ENCODE measurements at regions not wholly inside any gene's neighbourhood (a gene's known extent, or its start where the extent isn't known, plus 50 kb on each side); places are given as distances from the start of the nearest gene placed in this dataset.

DNA sequence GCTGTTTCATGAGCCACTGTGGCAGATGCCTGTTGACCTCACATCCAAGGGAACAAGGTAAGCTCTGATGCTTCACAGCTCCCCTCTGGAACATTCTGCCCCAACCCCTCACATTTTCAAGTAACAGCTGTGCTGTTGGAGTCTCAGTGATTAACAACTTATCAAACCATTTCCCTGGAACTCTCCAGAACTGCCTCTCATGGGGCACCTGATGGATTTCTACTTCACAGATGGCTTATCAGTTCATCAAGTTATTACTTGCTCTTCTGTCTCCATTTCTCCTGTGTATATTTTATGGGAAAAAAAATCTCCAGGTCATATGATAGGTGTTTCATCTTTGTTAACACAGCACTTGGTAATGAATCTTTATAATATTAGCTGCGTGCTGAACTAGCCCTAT is 322.4 kb downstream of the MAN2A1 start:
- DNase-seq (ENCODE audit: low read depth), result no peak
- in situ Hi-C loops (cut with HindIII; ENCODE audit: low sequenced_read_pairs), result no loop called here
- TF ChIP-seq, protein P1, sequence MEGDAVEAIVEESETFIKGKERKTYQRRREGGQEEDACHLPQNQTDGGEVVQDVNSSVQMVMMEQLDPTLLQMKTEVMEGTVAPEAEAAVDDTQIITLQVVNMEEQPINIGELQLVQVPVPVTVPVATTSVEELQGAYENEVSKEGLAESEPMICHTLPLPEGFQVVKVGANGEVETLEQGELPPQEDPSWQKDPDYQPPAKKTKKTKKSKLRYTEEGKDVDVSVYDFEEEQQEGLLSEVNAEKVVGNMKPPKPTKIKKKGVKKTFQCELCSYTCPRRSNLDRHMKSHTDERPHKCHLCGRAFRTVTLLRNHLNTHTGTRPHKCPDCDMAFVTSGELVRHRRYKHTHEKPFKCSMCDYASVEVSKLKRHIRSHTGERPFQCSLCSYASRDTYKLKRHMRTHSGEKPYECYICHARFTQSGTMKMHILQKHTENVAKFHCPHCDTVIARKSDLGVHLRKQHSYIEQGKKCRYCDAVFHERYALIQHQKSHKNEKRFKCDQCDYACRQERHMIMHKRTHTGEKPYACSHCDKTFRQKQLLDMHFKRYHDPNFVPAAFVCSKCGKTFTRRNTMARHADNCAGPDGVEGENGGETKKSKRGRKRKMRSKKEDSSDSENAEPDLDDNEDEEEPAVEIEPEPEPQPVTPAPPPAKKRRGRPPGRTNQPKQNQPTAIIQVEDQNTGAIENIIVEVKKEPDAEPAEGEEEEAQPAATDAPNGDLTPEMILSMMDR (IDR thresholded peaks at IDR 0.05; ENCODE audit: low read depth, low read length, missing control alignments), result no peak
- no peak overlapping the region for H3K4me3 ChIP-seq (ENCODE audit: low read depth, low read length)

DNA sequence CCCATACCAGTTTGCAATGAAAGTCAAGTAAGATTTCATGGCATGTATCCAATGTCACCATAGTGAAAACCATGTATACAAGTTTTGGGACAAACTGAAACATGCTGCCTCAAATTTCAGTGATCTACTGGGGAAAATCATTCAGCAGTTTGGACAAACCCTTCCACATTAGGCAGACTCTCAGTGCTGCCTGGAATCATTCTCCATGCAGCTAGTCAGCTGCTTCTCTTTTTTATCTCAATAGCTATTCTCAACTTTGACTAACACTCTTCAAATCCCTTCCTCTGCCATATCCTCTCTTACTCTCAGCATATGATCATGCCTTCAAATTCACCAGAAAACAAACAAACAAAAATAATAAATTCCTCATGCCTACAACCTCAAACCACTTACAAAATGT is 323.3 kb downstream of the MAN2A1 start:
- in situ Hi-C loops (cut with HindIII; ENCODE audit: low sequenced_read_pairs), result no loop called here
- TF ChIP-seq, protein P1 (IDR thresholded peaks at IDR 0.05; ENCODE audit: low read depth, low read length, missing control alignments), result no peak

DNA sequence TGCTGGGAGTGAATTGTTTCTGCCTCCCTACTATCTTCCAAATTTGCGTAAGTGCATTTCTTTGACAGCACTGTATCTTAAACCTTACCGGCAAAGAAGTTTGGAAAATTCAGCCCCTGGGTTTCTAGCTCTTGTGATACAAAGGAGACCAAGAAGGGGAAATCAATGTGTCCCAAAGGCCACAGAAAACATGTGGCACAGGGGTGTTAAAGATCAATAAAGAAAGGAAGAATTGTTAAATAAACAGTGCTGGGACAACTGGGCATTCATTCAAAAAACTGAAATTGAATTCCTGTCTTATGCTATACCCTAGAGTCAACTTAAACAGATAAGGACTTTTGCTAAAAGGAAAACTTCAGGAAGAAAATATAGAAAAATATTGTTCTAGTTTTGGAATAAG is 328.1 kb downstream of the MAN2A1 start:
- TF ChIP-seq, protein P1 (IDR thresholded peaks at IDR 0.05; ENCODE audit: low read depth, low read length, missing control alignments), result no peak
- in situ Hi-C loops (cut with HindIII; ENCODE audit: low sequenced_read_pairs), result no loop called here
- no peak overlapping the region for H3K4me3 ChIP-seq (ENCODE audit: low read depth, low read length)
- no peak for DNase-seq (ENCODE audit: low read depth)

More for the DNA sequence above, 323.3 kb downstream of the MAN2A1 start:
- no peak overlapping the region for H3K4me3 ChIP-seq (ENCODE audit: low read depth, low read length)
- no peak for DNase-seq (ENCODE audit: low read depth)

DNA sequence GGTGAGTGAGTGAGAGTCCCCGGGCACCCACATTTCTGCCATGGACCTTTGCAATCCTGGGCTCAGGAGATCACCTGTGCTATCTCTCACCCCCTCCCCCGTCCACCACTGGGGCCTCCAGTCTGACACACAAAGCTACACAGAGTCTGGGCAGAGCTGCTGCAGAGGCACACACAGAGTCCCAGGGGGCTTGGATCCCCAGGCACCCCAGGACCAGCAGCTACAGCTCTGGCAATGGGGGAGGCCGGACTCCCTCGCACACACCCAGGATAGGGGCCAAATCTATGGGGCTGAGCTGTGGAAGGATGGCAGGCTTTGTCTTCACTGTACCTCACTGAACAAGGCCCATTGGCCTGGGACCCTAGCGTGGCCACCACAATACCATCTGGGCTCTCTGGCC is 328.8 kb downstream of the MAN2A1 start:
- in situ Hi-C loops (cut with HindIII; ENCODE audit: low sequenced_read_pairs), result no loop called here
- TF ChIP-seq, protein P1 (IDR thresholded peaks at IDR 0.05; ENCODE audit: low read depth, low read length, missing control alignments), result no peak
- H3K4me3 ChIP-seq (ENCODE audit: low read depth, low read length), result no peak overlapping the region
- no peak for DNase-seq (ENCODE audit: low read depth)

DNA sequence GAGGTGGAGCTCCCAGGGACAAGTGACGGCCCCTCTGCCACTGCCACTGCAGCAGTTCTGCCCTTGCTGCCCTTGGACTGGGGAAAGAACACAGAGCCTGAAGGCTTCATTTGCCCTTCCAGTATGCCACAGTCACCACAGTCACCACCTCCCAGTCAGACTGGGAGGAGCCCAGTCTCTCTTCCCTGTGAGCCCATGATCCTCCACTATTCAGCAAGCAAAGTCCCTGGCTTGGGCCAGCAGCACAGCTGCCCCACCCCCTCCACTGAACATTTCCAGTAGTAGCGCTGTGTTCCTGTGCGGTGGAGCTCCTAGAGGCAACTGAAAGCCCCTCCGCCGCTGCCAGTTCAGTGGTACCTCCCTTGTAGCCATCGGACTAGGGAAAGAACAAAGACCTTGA is 329.4 kb downstream of the MAN2A1 start:
- in situ Hi-C loops (cut with HindIII; ENCODE audit: low sequenced_read_pairs), result no loop called here
- H3K4me3 ChIP-seq (ENCODE audit: low read depth, low read length), result no peak overlapping the region
- TF ChIP-seq, protein P1 (IDR thresholded peaks at IDR 0.05; ENCODE audit: low read depth, low read length, missing control alignments), result no peak
- no peak for DNase-seq (ENCODE audit: low read depth)

DNA sequence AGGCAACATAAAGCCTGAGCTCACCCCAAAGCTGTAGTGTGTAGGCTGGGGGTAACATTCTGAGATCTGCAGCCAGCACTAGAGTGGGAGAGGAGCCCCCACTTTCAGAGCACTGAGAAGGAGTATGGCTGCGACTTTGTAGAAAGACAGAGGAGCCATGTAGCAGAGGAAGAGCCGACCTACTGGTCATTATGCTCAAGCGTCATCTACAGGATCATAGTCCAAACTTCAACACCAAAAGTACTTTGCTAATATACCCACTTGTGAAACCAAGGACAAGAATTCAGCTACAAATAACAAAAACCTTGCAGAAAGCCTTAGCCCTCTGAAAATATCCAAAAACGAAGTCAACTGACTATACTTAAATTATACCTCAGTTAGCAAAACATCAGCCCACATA is 330.1 kb downstream of the MAN2A1 start:
- in situ Hi-C loops (cut with HindIII; ENCODE audit: low sequenced_read_pairs), result no loop called here
- no peak overlapping the region for H3K4me3 ChIP-seq (ENCODE audit: low read depth, low read length)
- DNase-seq (ENCODE audit: low read depth), result no peak
- TF ChIP-seq, protein P1 (IDR thresholded peaks at IDR 0.05; ENCODE audit: low read depth, low read length, missing control alignments), result no peak

DNA sequence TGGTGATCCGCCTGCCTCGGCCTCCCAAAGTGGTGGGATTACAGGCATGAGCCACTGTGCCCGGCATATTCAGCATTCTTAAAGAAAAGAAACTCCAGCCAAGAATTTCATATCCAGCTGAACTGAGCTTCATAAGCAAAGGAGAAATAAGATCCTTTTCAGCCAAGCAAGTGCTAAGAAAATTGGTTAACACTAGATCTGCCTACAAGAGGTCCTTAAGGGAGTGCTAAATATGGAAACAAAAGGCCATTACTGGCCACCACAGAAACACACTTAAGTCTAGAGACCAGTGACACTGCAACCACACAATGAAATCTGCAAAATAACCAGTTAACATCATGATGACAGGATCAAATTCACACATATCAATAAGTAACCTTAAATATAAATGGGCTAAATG is 331.5 kb downstream of the MAN2A1 start:
- no peak for DNase-seq (ENCODE audit: low read depth)
- in situ Hi-C loops (cut with HindIII; ENCODE audit: low sequenced_read_pairs), result no loop called here
- TF ChIP-seq, protein P1 (IDR thresholded peaks at IDR 0.05; ENCODE audit: low read depth, low read length, missing control alignments), result no peak
- H3K4me3 ChIP-seq (ENCODE audit: low read depth, low read length), result no peak overlapping the region

Data from astrocyte of the cerebellum (primary cell).